Activated naive CD8-positive, alpha-beta T cell treated with anti-CD3 and anti-CD28 coated beads for 36 hours (primary cell): ENCODE measurements at regions not wholly inside any gene's neighbourhood (a gene's known extent, or its start where the extent isn't known, plus 50 kb on each side); places are given as distances from the start of the nearest gene placed in this dataset.

Source experiments
- DNase-seq: peaks from one replicate; pipeline ENCODE4 v3.0.0; 2021
- H3K27ac Mint-ChIP-seq: one replicate; pipeline ENCODE4 v1.8.0; 2022; ENCODE audit warnings: mild to moderate bottlenecking, moderate library complexity, mixed read lengths
- H3K27me3 Mint-ChIP-seq: one replicate; pipeline ENCODE4 v1.8.0; 2022; ENCODE audit warnings: mild to moderate bottlenecking, mixed read lengths
- H3K36me3 Mint-ChIP-seq: one replicate; pipeline ENCODE4 v1.8.0; 2021; ENCODE audit warnings: mild to moderate bottlenecking, mixed read lengths
- H3K4me1 Mint-ChIP-seq: one replicate; pipeline ENCODE4 v1.8.0; 2021; ENCODE audit warnings: mixed read lengths
- H3K4me3 Mint-ChIP-seq: one replicate; pipeline ENCODE4 v1.8.0; 2022; ENCODE audit warnings: mild to moderate bottlenecking, moderate library complexity, mixed read lengths
- H3K9me3 Mint-ChIP-seq: one replicate; pipeline ENCODE4 v1.8.0; 2022; ENCODE audit warnings: mixed read lengths

- H3K9me3 Mint-ChIP-seq, result no peaks in the 10 kb centered on the region
- H3K27ac Mint-ChIP-seq, result no peak overlapping the region
- H3K4me1 Mint-ChIP-seq, result no peaks in the 10 kb centered on the region
- peaks cover 18% of the 10 kb centered on the region for H3K27me3 Mint-ChIP-seq
- DNase-seq, result no peak
- no peak overlapping the region for H3K4me3 Mint-ChIP-seq
- no peaks in the 10 kb centered on the region for H3K36me3 Mint-ChIP-seq
Observed at GRCh38 chr5:124692950-124693349, 53.5 kb downstream of the ZNF608 start.

- DNase-seq, result no peak
- Mint-ChIP-seq H3K36me3 (no peaks in the 10 kb centered on the region), H3K9me3 (no peaks in the 10 kb centered on the region), H3K27ac (no peak overlapping the region), H3K4me3 (no peak overlapping the region), H3K4me1 (no peaks in the 10 kb centered on the region), H3K27me3 (peaks cover 21% of the 10 kb centered on the region)
Observed at GRCh38 chr5:124692324-124692723, 54.1 kb downstream of the ZNF608 start.

- H3K27me3 Mint-ChIP-seq, result peaks cover 6% of the 10 kb centered on the region
- no peaks in the 10 kb centered on the region for H3K9me3 Mint-ChIP-seq
- no peak overlapping the region for H3K27ac Mint-ChIP-seq
- no peaks in the 10 kb centered on the region for H3K4me1 Mint-ChIP-seq
- no peak overlapping the region for H3K4me3 Mint-ChIP-seq
- no peak for DNase-seq
- H3K36me3 Mint-ChIP-seq, result no peaks in the 10 kb centered on the region
Observed at GRCh38 chr5:124689653-124690052, 56.8 kb downstream of the ZNF608 start.

- DNase-seq, result no peak
- H3K4me1 Mint-ChIP-seq, result no peaks in the 10 kb centered on the region
- H3K27ac Mint-ChIP-seq, result no peak overlapping the region
- H3K9me3 Mint-ChIP-seq, result no peaks in the 10 kb centered on the region
- no peak overlapping the region for H3K4me3 Mint-ChIP-seq
- H3K36me3 Mint-ChIP-seq, result no peaks in the 10 kb centered on the region
- H3K27me3 Mint-ChIP-seq, result peaks cover 6% of the 10 kb centered on the region
Observed at GRCh38 chr5:124686239-124687004, 60.0 kb downstream of the ZNF608 start.

GRCh38 chr5:124685404-124685930, 61.0 kb downstream of the ZNF608 start:
- Mint-ChIP-seq H3K27me3 (peaks cover 10% of the 10 kb centered on the region), H3K4me1 (no peaks in the 10 kb centered on the region), H3K9me3 (peaks cover 3% of the 10 kb centered on the region), H3K4me3 (no peak overlapping the region), H3K36me3 (no peaks in the 10 kb centered on the region), H3K27ac (no peak overlapping the region)
- no peak for DNase-seq

- H3K9me3 Mint-ChIP-seq, result peaks cover 3% of the 10 kb centered on the region
- no peaks in the 10 kb centered on the region for H3K4me1 Mint-ChIP-seq
- no peak overlapping the region for H3K27ac Mint-ChIP-seq
- no peak overlapping the region for H3K4me3 Mint-ChIP-seq
- H3K36me3 Mint-ChIP-seq, result no peaks in the 10 kb centered on the region
- no peak for DNase-seq
- H3K27me3 Mint-ChIP-seq, result peaks cover 16% of the 10 kb centered on the region
Observed at GRCh38 chr5:124683917-124684555, 62.4 kb downstream of the ZNF608 start.

- Mint-ChIP-seq H3K36me3 (no peaks in the 10 kb centered on the region), H3K27me3 (peaks cover 23% of the 10 kb centered on the region)
Observed at GRCh38 chr5:124679578-124680199, 66.8 kb downstream of the ZNF608 start.

GRCh38 chr5:124678922-124679519, 67.4 kb downstream of the ZNF608 start:
- Mint-ChIP-seq H3K27ac (no peak overlapping the region), H3K9me3 (peaks cover 3% of the 10 kb centered on the region), H3K36me3 (no peaks in the 10 kb centered on the region), H3K27me3 (peaks cover 24% of the 10 kb centered on the region), H3K4me3 (no peak overlapping the region), H3K4me1 (no peaks in the 10 kb centered on the region)
- no peak for DNase-seq

More at GRCh38 chr5:124679578-124680199, 66.8 kb downstream of the ZNF608 start:
- H3K4me3 Mint-ChIP-seq, result no peak overlapping the region
- peaks cover 3% of the 10 kb centered on the region for H3K9me3 Mint-ChIP-seq
- no peaks in the 10 kb centered on the region for H3K4me1 Mint-ChIP-seq
- no peak overlapping the region for H3K27ac Mint-ChIP-seq
- no peak for DNase-seq

- no peak for DNase-seq
- no peaks in the 10 kb centered on the region for H3K36me3 Mint-ChIP-seq
- no peak overlapping the region for H3K27ac Mint-ChIP-seq
- H3K4me3 Mint-ChIP-seq, result no peak overlapping the region
- peaks cover 3% of the 10 kb centered on the region for H3K9me3 Mint-ChIP-seq
- H3K4me1 Mint-ChIP-seq, result no peaks in the 10 kb centered on the region
- H3K27me3 Mint-ChIP-seq, result peaks cover 24% of the 10 kb centered on the region
Observed at GRCh38 chr5:124678468-124678867, 68.0 kb downstream of the ZNF608 start.

GRCh38 chr5:124677374-124678351, 68.8 kb downstream of the ZNF608 start:
- peaks cover 24% of the 10 kb centered on the region for H3K27me3 Mint-ChIP-seq
- no peak for DNase-seq
- peaks cover 3% of the 10 kb centered on the region for H3K9me3 Mint-ChIP-seq
- no peak overlapping the region for H3K27ac Mint-ChIP-seq
- no peak overlapping the region for H3K4me3 Mint-ChIP-seq
- H3K4me1 Mint-ChIP-seq, result no peaks in the 10 kb centered on the region
- H3K36me3 Mint-ChIP-seq, result no peaks in the 10 kb centered on the region

- H3K4me3 Mint-ChIP-seq, result no peak overlapping the region
- H3K4me1 Mint-ChIP-seq, result no peaks in the 10 kb centered on the region
- no peaks in the 10 kb centered on the region for H3K36me3 Mint-ChIP-seq
- DNase-seq, result no peak
- peaks cover 28% of the 10 kb centered on the region for H3K27me3 Mint-ChIP-seq
- peaks cover 3% of the 10 kb centered on the region for H3K9me3 Mint-ChIP-seq
- H3K27ac Mint-ChIP-seq, result no peak overlapping the region
Observed at GRCh38 chr5:124675931-124676846, 70.2 kb downstream of the ZNF608 start.

GRCh38 chr5:124671193-124671592, 75.2 kb downstream of the ZNF608 start:
- Mint-ChIP-seq H3K4me1 (no peaks in the 10 kb centered on the region), H3K36me3 (no peaks in the 10 kb centered on the region), H3K4me3 (no peak overlapping the region), H3K27me3 (peaks cover 35% of the 10 kb centered on the region), H3K27ac (no peak overlapping the region), H3K9me3 (no peaks in the 10 kb centered on the region)
- no peak for DNase-seq

- no peak overlapping the region for H3K27ac Mint-ChIP-seq
- peaks cover 31% of the 10 kb centered on the region for H3K27me3 Mint-ChIP-seq
- H3K4me3 Mint-ChIP-seq, result no peak overlapping the region
- H3K9me3 Mint-ChIP-seq, result no peaks in the 10 kb centered on the region
- no peaks in the 10 kb centered on the region for H3K4me1 Mint-ChIP-seq
- no peak for DNase-seq
- no peaks in the 10 kb centered on the region for H3K36me3 Mint-ChIP-seq
Observed at GRCh38 chr5:124670722-124671184, 75.7 kb downstream of the ZNF608 start.
